Smooth muscle cell (in vitro differentiated cells): ENCODE measurements at regions not wholly inside any gene's neighbourhood (a gene's known extent, or its start where the extent isn't known, plus 50 kb on each side); places are given as distances from the start of the nearest gene placed in this dataset.
A peak's percentile ranks its signal among the peaks of the same experiment; 100 is the strongest.

Experiments
- DNase-seq: peaks from one replicate; lab custom pipeline; 2025; ENCODE audit not compliant: unreplicated experiment; lab: John Stamatoyannopoulos, UW
- H2AFZ ChIP-seq: fragments of 200-600 bp; sonication (generic); 2 replicates; pipeline ENCODE4 v1.6.0; 2016; ENCODE audit warnings: antibody characterized with exemption, low read depth, mild to moderate bottlenecking
- H3F3A ChIP-seq: fragments of 200-600 bp; sonication (generic); 2 replicates; pipeline ENCODE4 v1.6.0; 2017; ENCODE audit warnings: antibody characterized with exemption, low read depth
- H3K27ac ChIP-seq: fragments of 200-600 bp; sonication (generic); 2 replicates; pipeline ENCODE4 v1.5.1; 2016; ENCODE audit warnings: low read depth, mild to moderate bottlenecking
- H3K27me3 ChIP-seq: fragments of 200-600 bp; sonication (generic); 2 replicates; pipeline ENCODE4 v1.6.1; 2016; ENCODE audit warnings: low read depth, mild to moderate bottlenecking
- H3K36me3 ChIP-seq: fragments of 200-600 bp; sonication (generic); 2 replicates; pipeline ENCODE4 v1.5.1; 2016; ENCODE audit warnings: low read depth
- H3K4me1 ChIP-seq: fragments of 200-600 bp; sonication (generic); 2 replicates; pipeline ENCODE4 v1.5.1; 2016; ENCODE audit warnings: low read depth
- H3K4me2 ChIP-seq: fragments of 200-600 bp; sonication (generic); 2 replicates; pipeline ENCODE4 v1.6.0; 2016; ENCODE audit warnings: mild to moderate bottlenecking
- H3K4me3 ChIP-seq: fragments of 200-600 bp; sonication (generic); 2 replicates; pipeline ENCODE4 v1.5.1; 2016; ENCODE audit warnings: mild to moderate bottlenecking
- H3K79me2 ChIP-seq: fragments of 200-600 bp; sonication (generic); 2 replicates; pipeline ENCODE4 v1.6.0; 2016; ENCODE audit warnings: low read depth, mild to moderate bottlenecking
- H3K9ac ChIP-seq: fragments of 200-600 bp; sonication (generic); 2 replicates; pipeline ENCODE4 v1.6.0; 2016; ENCODE audit warnings: low read depth
- H3K9me3 ChIP-seq: fragments of 200-600 bp; sonication (generic); replicated peaks from 2 replicates; pipeline ENCODE4 v1.5.1; 2016; ENCODE audit warnings: low read depth
- H4K20me1 ChIP-seq: fragments of 200-600 bp; sonication (generic); 2 replicates; pipeline ENCODE4 v1.6.0; 2016; ENCODE audit warnings: low read depth
- CTCF ChIP-seq: fragments of 200-600 bp; sonication (generic); IDR thresholded peaks from 2 replicates; pipeline ENCODE4 v1.5.1; 2017; ENCODE audit warnings: borderline replicate concordance, mild to moderate bottlenecking, antibody characterized with exemption; ENCODE audit not compliant: insufficient read depth, poor library complexity, severe bottlenecking
- WGBS: methylation state at CpG from one replicate; pipeline ENCODE4 v1.1.7; 2016; ENCODE audit warnings: low lambda C conversion rate; 5-methylcytosine and 5-hydroxymethylcytosine counted together

GRCh38 chr10:4538016-4538415 is 288.0 kb upstream of the AKR1E2 start:
- Histone ChIP-seq H3K9me3 (no peaks in the 10 kb centered on the region), H3F3A (no peaks in the 10 kb centered on the region), H2AFZ (no peak overlapping the region), H3K27ac (no peak overlapping the region), H3K4me3 (no peak overlapping the region), H3K27me3 (no peaks in the 10 kb centered on the region), H3K4me1 (no peaks in the 10 kb centered on the region), H3K9ac (no peak overlapping the region), H4K20me1 (no peaks in the 10 kb centered on the region), H3K4me2 (no peak overlapping the region), H3K36me3 (no peaks in the 10 kb centered on the region), H3K79me2 (no peaks in the 10 kb centered on the region)
- no peak for DNase-seq
- no peak for TF ChIP-seq CTCF
- WGBS, result 87% methylated on average over 4 of the region's 4 CpGs

- DNase-seq, result no peak
- H3K79me2 ChIP-seq, result no peaks in the 10 kb centered on the region
- no peaks in the 10 kb centered on the region for H3K4me1 ChIP-seq
- no peaks in the 10 kb centered on the region for H4K20me1 ChIP-seq
- TF ChIP-seq CTCF, result no peak
- no peak overlapping the region for H2AFZ ChIP-seq
- H3K4me2 ChIP-seq, result no peak overlapping the region
- 87% methylated on average over 4 of the region's 4 CpGs for WGBS
- H3K27ac ChIP-seq, result no peak overlapping the region
- H3K9ac ChIP-seq, result no peak overlapping the region
- no peak overlapping the region for H3K4me3 ChIP-seq
- no peaks in the 10 kb centered on the region for H3K36me3 ChIP-seq
- no peaks in the 10 kb centered on the region for H3K9me3 ChIP-seq
- H3F3A ChIP-seq, result no peaks in the 10 kb centered on the region
- no peaks in the 10 kb centered on the region for H3K27me3 ChIP-seq
Measured at GRCh38 chr10:4535521-4535920, 290.5 kb upstream of the AKR1E2 start.

- no peak for TF ChIP-seq CTCF
- Histone ChIP-seq H3K27ac (peak overlapping the region; percentile 68), H3K4me1 (no peaks in the 10 kb centered on the region), H3K9me3 (no peaks in the 10 kb centered on the region), H3K9ac (no peak overlapping the region), H3F3A (no peaks in the 10 kb centered on the region), H3K4me3 (no peak overlapping the region), H3K79me2 (no peaks in the 10 kb centered on the region), H2AFZ (peak overlapping the region; percentile 0), H4K20me1 (no peaks in the 10 kb centered on the region), H3K36me3 (no peaks in the 10 kb centered on the region), H3K4me2 (no peak overlapping the region), H3K27me3 (no peaks in the 10 kb centered on the region)
- WGBS, result 75% methylated on average over 6 of the region's 6 CpGs
- no peak for DNase-seq
Measured at GRCh38 chr10:4533621-4534020, 292.4 kb upstream of the AKR1E2 start.

- no peak overlapping the region for H3K4me3 ChIP-seq
- peak overlapping the region; percentile 45 for H3K4me2 ChIP-seq
- no peak overlapping the region for H3K9ac ChIP-seq
- H3K27ac ChIP-seq, result peak overlapping the region; percentile 68
- H3K4me1 ChIP-seq, result no peaks in the 10 kb centered on the region
- 92% methylated on average over 1 of the region's 1 CpG for WGBS
- H3K79me2 ChIP-seq, result no peaks in the 10 kb centered on the region
- H3K36me3 ChIP-seq, result no peaks in the 10 kb centered on the region
- peak overlapping the region; percentile 56 for H2AFZ ChIP-seq
- DNase-seq, result no peak
- H3K9me3 ChIP-seq, result no peaks in the 10 kb centered on the region
- no peaks in the 10 kb centered on the region for H4K20me1 ChIP-seq
- no peaks in the 10 kb centered on the region for H3K27me3 ChIP-seq
- no peaks in the 10 kb centered on the region for H3F3A ChIP-seq
- TF ChIP-seq CTCF, result no peak
Measured at GRCh38 chr10:4532976-4533375, 293.0 kb upstream of the AKR1E2 start.
